ENCODE measurements at regions not wholly inside any gene's neighbourhood (a gene's known extent, or its start where the extent isn't known, plus 50 kb on each side); places are given as distances from the start of the nearest gene placed in this dataset.

DNA sequence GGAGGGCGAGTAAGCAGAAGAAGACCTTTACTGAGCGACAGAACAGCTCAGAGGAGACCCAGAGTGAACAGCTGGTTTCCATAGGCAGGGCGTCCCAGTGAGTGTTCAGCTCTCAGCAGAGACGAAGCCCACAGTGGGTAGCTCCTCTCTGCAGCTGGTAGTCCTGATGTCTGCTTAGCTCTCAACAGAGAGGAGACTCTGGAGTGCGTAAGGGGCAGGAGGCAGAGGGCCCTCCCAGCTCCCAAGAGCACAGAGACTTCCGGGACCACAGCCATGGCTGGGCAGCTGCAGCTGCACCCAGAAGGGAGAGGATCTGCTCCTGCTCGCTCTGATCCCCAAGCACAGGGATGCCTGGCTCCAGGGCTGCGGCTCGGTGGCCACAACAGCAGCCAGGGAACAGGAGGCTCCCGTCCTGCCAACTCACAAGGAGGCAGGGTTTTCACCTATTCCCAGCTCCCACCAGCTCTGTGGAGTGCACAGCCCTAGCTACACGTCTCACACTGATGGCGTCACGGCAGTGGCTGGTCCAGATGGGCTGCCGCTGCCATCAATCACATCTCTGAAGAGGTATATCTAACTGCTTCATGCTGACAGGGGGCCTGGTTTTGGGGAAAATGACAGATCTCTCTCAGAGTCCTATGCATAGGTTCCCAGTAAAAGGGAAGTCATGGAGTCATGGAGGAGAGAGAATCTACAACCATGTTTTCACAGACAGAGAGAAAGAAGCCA is 2660.1 kb upstream of the PCDH20 start:
- DNase-seq (ENCODE audit: low read depth): no peak

GRCh38 chr13:64074971-64075474 is 2659.4 kb upstream of the PCDH20 start:
- DNase-seq (ENCODE audit: low read depth): no peak

DNA sequence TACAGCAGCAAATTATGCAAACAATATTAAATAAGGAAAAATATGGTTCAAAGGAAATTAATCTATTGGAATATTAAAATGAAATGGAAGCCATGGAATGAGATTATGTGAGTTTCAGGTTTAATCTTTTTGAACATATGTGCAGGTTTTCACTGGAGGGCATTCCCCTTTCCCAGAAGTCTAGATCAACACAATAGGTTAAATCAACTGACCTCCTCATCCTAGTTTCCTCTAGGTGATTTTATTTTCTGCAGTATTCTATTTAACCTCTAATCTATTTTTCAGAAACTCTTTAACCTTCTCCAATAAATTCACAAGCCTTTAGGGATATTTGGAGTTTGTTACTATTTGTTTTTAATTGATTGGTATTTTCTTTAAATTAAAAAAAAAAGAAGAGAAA is 2657.6 kb upstream of the PCDH20 start:
- DNase-seq (ENCODE audit: low read depth): no peak

- no peak for DNase-seq (ENCODE audit: low read depth)
Observed at GRCh38 chr13:64071352-64071751, 2655.7 kb upstream of the PCDH20 start.

GRCh38 chr13:64069892-64070291 is 2654.2 kb upstream of the PCDH20 start:
- no peak for DNase-seq (ENCODE audit: low read depth)

GRCh38 chr13:64066711-64067110 is 2651.1 kb upstream of the PCDH20 start:
- no peak for DNase-seq (ENCODE audit: low read depth)

DNA sequence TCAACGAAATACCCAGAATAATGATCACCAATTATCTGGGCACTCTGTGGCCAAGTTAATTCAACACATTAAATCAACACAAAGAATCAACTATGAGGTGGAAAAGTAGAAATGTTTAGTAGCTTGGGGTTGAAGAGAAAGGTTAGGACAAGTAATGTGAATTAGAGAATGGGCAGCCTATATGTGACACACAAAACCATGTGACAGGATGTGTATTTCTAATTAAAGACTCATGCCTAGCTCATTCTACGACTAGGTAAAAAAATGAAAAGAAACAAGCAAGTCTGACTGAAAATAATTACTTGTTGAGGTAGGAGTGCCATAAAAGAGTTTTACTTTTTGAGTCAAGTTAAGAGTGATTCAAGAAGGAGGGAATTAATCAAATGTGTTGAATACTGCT is 2646.0 kb upstream of the PCDH20 start:
- no peak for DNase-seq (ENCODE audit: low read depth)

DNA sequence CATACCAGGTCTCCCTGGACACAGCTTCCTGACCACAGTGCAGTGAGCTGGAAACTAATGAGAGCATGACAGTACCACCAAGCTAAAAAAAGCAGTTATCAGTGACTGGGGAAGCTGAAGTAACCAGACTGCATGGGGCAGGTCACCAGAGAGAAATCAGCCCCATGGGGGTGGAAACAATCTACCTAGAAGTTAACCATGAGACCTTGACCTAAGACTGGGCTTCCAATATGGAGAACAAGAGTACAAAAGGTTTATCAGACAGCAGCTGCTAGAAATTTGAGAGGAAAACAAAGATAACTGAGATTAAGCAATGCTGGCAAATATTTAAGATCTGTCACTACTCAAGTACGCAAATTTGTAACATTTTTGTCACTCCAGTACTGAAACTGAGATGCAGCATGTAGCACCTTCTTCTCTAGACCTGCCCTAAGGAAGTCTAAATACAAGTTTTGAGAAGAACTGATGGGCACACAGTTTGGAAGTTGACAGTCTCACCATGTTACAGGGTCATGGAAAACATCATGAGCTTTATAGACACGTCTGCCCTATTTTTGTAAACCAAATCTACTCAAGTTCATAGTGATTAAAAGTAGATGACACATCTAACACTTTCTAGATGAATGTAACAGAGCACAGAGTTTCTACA is 2641.8 kb upstream of the PCDH20 start:
- no peak for DNase-seq (ENCODE audit: low read depth)

DNA sequence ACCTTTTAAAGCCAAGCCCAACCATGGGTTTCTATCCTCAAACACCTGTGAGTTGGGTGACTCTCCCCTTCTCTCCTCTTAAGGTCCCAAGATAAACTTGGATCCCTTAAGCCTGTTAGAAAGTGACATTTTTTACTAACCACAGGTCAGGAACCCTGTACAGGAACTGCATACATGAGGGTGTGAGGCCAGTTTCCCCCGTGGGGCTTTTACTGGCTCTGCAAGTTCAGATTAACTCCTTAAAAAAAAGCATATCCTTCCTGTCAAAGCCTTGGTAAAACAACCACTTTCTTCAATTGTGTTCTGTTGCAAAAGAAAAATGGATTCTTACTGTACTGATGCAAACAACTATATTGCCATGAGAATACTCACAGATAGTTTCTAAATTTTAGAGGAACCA is 2638.7 kb upstream of the PCDH20 start:
- no peak for DNase-seq (ENCODE audit: low read depth)

DNA sequence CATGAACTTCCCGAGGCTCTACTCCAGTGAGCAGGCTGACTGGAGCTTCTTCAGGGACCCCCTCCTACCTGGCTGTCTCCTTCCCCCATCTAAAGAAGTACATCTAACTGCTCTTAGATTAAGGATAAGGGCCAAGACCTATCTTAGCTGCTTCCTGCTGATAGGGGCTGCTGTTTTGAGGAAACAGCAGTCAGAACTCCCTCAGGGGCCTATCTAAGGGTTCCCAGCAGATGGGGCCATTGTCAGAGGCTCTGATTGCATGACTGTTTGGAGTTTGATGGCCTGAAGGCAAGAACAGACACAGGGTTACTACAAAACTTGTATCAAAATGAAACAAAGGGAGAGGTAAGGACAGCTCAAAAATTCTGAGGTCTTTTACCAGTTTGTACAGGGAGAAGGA is 2636.9 kb upstream of the PCDH20 start:
- no peak for DNase-seq (ENCODE audit: low read depth)

DNA sequence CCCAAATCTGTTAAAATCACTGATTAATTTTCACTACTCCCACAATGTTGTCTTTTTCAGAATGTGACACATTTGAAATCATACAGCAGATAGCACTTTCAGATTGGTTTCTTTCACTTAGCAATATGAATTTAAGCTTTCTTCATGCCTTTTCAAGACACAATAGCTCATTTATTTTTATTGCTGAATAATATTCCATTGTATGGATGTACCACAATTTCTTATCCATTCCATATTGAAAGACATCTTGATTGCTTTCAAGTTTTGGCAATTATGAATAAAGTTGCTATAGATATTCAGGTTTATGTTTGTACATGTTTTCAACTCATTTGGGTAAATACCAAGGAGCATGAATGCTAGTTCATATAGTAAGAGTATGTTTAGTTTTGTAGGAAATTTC is 2635.6 kb upstream of the PCDH20 start:
- no peak for DNase-seq (ENCODE audit: low read depth)

DNA sequence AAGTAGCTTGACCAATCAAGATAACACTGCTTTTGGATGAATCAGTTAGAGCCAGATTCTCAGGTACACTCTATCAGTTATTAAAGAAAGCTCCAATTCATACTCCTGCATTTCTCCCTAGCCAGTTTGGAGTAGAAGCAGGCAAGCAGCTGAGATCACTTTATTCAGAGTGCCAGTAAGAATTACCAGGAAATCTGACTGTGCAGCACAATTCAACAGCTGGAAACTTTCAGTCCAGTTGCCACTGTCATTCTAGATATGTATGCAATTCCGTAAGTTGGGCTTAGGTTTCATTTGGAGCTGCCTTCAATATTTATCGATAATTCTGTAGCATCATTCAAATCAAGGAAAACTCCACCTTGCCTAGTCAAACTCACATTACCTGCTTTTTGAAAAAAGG is 2625.6 kb upstream of the PCDH20 start:
- no peak for DNase-seq (ENCODE audit: low read depth)

DNA sequence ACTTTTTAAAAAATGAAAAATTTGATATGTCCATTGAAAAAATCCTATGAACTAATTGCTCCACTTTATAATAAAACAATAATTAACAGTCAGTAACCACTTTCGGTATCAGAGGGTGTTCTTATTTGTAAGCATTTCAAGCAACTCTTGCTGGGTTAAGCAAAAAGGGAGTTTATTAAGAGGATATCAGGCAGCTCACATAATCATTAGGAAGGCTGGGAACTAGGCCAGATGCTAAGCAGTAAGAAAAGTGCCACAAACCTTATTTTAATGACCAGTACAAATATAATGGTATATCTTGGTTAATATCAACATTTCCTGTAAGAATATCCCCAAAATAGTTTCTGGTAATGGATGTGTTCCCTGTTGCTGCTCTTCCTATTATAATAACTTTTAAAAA is 2618.3 kb upstream of the PCDH20 start:
- no peak for DNase-seq (ENCODE audit: low read depth)

DNA sequence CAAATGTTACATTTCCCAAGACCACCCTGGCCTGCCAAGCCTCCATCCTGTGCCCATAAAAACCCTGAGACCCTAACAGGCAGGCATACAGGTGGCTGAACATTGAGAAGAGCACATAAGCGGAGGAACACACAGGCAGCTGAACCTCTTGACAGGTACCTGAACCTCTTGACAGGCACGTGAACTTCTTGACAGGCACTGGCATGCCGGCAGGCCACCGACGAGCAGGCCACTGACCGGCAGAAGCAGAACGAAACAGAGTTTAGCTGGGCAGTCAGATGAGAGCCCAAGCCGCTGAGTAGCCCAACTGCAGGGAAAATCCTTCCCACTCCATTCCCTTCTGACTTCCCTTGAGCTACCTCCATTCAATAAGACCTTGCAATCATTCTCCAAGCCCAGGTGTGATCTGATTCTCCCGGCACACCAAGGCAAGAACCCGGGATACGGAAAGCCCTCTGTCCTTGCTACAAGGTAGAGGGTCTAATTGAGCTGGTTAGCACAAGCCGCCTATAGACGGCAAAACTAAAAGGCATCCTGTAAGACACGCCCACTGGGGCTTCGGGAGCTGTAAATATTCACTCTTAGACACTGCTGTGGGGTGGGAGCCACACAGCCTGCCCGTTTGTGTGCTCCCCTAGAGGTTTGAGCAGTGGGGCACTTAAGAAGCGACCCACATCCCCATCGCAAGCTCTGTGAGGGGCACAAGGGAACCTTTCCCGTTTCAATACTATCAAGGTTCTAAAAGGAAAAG is 2613.9 kb upstream of the PCDH20 start:
- DNase-seq (ENCODE audit: low read depth): no peak

- DNase-seq (ENCODE audit: low read depth): no peak
Observed at GRCh38 chr13:64028551-64028950, 2612.9 kb upstream of the PCDH20 start.

GRCh38 chr13:64020126-64020525 is 2604.5 kb upstream of the PCDH20 start:
- no peak for DNase-seq (ENCODE audit: low read depth)

DNA sequence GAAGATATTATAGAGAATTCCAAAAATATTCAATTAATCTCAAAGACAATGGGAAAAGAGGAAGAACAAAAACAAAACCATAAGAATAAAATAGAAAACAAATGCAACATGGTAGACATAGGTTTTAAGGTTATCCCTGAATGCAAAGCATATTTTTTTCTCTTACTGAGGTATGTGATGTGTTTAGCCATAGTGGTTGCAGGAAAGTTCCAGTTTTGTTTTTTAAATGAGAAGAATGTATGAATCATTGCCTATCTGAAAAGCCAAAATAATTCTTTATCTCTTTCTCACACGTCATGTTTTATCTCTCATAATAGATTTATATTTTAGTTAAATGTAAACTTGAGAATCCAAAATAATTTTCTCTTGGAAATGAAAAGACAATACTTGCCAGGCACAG is 2591.7 kb upstream of the PCDH20 start:
- peak; percentile 0 for DNase-seq (ENCODE audit: low read depth)

DNA sequence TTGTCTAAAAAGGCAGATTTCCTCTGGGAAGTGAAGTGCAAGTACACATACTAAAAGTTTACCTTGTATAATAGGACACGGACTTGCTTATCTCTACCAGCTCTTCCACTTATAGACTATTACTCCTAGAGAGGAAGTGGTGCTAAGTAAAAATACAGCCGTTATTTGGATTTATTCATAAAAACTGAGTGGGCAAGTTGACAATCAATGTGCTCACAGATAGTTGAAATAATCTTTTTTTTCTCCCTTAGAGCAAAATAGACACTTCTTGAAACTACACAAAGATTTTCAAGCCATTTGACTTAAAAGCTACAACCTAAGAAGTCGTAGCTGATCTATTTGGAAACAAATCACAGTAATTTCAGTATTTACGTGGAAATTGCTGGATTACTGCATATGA is 2584.7 kb upstream of the PCDH20 start:
- DNase-seq (ENCODE audit: low read depth): no peak

GRCh38 chr13:63999614-64000305 is 2584.1 kb upstream of the PCDH20 start:
- DNase-seq (ENCODE audit: low read depth): no peak

DNA sequence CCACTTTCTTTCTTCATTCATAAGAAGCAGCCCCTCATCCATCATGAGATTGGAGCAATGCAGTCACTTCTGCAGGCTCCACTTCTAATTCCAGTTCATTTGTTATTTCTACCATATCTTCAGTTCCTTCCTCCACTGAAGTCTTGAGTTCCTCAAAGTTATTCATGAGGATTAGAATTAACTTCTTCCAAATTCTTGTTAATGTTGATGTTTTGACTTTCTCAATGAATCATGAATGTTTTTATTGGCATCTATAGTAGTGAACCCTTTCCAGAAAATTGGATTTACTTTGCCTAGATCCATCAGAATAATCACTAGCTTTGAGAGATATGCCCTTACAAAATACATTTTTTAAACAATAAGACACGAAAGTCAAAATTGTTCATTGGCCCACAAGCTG is 2567.7 kb upstream of the PCDH20 start:
- no peak for DNase-seq (ENCODE audit: low read depth)

DNA sequence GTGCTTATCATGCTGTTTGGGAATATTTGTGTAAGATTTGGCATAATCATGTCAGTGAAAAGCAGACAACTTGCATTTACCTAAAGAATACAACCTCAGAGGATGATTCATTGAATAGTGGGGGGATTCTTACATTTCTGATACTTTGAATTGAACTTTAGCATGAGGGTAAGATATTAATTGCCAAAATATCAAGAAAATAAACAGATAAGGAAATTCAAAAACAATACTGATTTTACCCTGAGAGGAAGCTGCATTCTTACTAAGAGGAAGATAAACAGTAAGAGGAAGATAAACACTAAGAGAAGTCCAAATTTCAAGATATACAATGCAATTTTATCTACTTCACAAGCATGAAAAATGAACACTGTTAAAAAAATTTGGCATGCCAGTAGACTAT is 2564.3 kb upstream of the PCDH20 start:
- no peak for DNase-seq (ENCODE audit: low read depth)

DNA sequence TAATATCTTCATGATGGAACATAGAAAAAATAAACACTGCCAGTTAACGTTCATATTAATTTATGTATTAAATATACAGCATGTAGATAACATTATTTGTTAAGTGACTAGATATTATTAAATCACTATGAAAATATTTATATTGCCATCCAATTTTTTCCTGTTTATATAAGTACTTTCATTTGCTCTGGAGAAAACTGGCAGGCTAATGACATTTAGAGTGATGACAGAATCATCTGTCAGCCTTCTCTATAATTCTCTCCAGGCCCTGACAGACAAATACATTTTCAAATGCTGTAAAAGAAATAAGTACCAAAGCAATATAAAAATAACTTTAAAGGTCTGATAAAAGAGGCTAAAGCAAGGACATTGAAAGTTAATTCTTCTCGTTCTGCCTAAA is 2556.7 kb upstream of the PCDH20 start:
- no peak for DNase-seq (ENCODE audit: low read depth)

- DNase-seq (ENCODE audit: low read depth): no peak
Observed at GRCh38 chr13:63954683-63955082, 2539.0 kb upstream of the PCDH20 start.
